IPS DF 19.7 (cell line): ENCODE measurements at regions not wholly inside any gene's neighbourhood (a gene's known extent, or its start where the extent isn't known, plus 50 kb on each side); places are given as distances from the start of the nearest gene placed in this dataset.

Source experiments
- DNase-seq: peaks from one replicate; pipeline ENCODE4 v3.0.0-alpha.2; 2013; ENCODE audit warnings: low read depth, low spot score

DNA sequence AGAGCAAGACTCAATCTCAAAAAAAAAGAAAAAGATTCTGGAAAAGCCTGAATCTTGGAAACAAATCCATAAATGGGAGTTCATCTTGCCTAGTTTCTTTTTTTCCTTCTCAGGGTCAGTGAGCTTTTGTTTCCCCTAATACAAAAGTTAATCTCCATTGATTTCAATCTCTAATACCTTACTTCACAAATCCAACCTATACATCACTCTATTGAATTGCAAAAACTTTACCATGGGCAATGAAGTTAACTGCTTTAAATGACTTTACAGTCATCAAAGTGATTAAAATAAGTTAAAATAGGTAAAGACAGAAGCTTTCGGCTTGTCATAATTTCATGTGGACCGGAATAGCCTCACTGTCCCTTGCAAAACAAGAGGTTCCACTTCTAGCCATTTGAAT, 1012.7 kb upstream of the SEL1L start:
- no peak for DNase-seq

DNA sequence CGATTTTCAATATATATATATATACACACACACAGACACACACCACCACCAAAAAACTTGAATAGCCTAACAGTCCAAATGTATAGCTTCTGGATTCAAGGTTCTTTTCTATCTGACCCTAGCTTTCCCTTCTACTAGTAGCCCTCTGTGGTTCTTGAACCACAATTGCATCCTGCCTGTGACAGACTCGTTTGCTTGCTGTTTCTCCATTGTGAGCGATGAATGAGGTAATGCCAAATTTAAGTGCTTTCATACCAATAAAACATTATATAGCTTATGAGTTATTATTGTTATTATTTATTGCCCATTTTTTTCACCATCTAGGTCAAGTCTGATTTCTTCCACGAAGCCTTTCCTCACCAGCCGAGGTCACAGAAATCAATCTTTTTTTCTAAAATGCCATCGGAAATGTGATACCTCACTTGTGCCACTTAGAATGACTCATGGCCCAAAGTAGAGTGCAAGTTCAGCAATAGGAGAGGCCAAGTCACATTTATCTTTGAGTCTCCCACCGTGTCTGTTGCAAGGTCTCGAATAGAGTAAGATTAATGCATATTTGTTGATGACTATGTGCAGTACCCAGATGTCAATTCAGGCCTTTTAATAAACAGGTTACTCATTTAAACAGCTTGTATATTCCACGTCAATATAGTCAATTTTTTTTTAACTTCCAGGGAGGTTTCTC, 1015.8 kb upstream of the SEL1L start:
- no peak for DNase-seq

DNA sequence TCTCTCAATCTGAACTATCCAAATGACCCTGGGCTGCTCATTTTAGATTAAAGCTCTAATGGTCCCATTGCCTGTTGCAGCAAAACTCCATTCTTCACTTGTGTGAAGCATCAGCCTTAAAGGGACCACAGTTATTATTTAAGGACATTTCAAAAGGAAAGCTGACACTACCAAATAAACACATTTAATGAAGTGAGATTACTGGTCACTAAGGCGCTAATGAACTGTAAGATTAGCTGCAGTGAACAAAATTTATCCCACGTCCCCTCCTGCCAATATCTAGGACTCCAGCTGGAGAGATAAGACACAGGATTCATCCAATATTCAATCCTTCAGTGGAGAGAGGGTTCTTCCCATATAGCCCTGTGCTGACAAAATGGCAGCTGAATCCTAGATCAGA, 1029.2 kb upstream of the SEL1L start:
- DNase-seq: no peak

DNA sequence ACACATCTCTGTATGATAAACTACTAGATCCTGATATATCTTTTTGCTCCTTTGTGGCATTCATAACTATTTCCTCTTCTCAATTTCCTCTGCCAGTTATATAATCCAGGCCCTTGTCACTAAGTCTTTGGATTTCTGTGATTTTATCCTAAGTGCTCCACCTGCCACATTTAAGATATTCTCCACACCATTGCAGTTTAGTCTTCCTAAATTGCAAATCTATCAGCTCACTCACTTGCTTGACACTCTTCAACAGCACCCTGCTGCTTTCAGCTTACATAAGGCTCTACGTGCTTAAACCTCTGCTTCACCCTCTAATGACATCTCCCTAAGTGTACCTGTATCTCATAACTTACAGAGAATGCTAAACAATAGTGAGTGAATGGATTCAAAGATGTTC, 1032.2 kb upstream of the SEL1L start:
- DNase-seq: no peak

DNA sequence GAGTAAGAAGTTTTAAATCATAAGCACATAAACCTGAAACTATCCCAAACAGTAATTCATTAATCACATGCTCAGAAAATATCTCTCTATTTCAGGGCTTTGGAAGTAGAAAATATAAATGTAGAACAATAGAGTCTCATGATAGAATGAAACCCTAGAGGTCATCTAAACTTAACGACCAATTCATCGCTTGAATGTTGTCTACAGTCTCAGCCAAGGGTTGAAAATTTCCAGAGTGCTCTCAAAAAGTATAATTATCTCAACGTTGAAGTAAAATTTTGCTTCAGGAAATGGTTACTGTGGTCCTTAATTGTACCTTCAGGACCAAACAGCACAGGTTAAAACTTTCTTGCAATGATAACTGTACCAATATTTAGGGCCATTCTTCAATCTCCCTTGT, 1053.6 kb upstream of the SEL1L start:
- no peak for DNase-seq

DNA sequence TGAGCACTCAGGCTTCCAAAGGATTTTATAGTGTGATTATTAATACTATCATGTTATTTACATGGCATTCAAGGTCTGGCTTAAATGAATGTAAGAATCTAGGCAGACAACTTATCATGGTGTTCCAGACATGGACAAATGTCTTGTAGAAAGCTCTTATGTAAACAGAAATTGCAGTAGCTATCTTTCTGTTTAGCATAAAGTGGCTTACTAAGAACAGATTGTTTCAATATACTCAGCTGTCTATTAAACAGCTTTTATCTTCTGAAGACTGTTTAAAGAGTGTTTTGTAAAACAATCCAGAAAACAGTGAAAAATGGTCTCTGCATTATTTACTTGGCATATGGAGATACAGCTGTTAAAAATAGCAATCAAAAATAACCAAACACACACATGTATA, 1061.8 kb upstream of the SEL1L start:
- no peak for DNase-seq

DNA sequence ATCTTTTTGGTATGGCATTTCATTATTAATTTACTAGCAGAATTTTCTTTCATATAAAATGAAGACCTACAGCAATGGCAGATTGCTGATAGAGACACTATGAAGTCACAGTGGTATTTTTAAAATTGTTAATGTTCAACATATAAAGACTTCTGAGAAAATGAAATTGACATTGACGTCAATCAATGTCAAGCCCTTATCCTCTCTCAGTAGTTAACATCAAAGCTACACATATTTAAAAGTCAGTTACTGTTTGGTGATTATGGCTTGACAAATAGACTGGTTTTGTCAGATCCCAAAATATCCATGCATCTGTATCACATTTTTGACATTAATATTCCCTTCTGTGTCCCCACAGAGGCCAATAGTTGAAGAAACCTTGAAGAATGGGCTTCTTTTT, 1069.1 kb upstream of the SEL1L start:
- no peak for DNase-seq

DNA sequence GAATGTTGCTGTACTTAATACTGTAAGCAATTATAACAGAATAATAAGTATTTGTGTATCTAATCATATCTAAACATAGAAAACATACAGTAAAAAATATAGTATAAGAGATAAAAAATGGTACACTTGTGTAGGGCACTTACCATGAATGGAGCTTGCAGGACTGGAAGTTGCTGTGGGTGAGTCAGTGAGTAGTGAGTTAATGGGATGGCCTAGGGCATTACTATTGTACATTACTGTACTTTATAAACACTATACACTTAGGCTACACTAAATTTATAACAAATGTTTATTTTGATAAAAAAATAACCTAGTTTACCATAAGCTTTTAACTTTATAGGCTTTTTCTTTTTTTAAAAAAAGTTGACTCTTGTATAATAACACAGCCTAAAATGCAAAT, 1071.2 kb upstream of the SEL1L start:
- DNase-seq: no peak

DNA sequence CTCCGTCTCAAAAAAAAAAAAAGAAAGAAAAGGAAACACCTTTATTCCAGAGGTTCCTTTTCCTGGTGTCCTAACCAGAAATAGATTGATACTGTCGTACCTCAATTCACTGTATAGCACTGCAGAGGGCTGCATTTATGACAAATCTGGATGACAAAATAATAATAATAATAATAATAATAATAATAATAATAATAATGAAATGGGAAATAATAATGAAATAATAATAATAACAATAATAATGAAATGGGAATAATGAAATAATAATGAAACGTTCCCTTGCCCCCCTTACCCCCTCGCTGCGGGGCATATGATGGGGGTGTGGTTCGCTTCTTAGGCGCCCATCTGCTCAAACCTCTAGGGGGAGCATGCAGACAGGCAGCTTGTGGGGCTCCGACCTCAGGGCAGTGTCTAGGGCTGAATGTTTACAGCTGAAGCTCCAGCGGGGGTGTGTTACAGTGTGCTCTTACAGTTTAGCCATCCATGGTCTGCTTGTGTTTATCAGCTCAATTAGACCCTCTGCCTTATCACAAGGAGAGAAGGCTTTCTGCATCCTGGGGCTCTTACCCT, 1088.3 kb upstream of the SEL1L start:
- peak; percentile 3 for DNase-seq

DNA sequence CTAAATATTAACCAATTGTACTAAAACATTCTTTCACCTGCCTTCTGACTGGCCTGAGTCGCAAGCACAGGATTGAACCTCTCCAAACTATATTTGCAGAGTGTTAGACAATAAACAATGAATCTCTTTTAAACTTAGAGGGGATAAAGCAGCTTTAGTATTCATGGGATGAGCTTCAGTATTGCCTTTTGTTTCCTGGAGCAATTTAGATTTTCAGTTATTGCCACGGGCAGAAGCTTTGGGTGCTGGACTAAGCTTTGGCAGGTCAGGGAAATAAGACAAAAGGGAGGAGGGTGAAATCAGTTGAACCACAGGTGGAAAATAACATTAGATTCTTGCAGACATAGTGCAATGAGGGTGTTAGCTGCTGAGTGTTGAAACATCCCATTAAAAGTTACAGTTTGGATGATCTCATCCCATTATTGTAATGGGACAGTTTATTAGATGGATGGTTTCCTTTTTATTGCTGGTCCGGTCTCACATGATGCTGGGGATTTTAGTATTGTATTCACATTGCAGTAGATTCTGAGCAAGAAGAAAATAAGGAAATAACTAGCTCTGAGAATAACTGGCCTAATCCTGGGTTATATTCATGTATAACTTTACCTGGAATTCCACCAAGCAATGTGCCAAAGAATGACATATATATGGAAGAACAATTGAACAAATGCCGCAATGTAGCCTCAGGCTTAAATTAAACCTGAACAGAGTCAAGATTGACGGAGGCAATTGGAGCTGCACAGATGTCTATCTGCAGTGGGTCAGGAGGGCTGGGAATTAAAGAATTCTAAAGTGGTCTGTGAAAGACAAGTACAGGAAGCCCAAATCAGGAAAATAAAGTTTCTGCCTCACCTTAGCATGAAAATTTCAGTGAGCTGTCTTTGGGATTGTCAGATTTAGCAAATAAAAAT, 1092.8 kb upstream of the SEL1L start:
- DNase-seq: no peak

DNA sequence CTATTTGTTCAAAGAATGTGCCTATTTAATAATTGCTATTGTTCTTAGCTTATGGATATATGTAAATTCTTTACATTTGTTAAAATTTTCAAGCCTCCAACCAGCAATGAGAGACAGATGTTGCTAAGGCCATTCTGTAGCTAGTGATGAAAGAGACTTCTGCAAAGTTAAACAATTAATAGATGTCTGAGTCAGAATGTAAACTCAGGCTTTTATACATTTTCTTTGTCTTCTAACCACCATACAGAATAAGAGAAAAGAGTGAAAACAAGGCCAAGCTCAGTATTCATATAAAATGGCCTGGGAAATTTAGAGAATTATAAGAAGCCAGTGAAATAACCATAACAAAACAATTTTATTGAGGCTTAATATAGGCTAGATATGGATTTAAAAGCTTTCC, 1102.3 kb upstream of the SEL1L start:
- DNase-seq: no peak

DNA sequence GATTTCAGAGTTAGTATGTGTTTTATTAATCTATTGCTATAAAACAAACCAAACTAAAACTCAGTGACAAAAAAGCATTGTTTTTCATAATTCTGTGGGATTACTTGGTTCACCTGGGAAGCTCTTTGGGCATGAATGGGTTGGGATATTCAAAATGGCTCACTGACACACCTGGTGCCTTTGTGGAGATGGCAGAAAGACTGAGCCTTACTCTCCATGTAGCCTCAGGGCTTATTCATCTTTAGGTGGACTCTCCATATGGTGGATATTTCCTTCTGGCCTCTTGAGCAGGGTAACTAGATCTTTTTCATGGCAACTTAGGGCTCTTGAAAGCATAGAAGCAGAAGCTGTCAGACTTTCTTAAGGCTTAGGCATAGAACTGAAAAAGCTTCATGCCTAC, 1102.8 kb upstream of the SEL1L start:
- DNase-seq: no peak

DNA sequence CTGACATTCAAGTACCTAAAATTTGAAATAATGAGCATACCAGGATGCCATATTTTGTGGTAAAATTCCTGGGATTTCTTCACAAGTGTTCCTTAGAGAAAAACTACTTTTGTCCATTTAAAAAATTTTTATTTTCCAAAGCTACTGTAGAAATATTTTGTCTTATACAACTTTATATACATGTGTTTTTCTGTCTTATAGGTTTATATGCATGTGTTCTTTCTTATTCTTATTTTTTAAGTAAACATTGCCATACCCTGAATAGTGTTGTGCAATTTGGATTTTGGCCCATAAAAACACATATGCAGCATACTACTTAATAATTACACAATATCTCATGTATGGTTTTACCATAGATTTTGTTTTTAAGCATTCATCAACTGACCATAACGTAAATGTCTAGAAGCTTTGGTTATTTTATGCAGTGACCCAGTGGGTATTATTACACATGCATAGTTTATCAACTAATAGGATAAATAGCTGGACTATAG, 1107.4 kb upstream of the SEL1L start:
- no peak for DNase-seq

DNA sequence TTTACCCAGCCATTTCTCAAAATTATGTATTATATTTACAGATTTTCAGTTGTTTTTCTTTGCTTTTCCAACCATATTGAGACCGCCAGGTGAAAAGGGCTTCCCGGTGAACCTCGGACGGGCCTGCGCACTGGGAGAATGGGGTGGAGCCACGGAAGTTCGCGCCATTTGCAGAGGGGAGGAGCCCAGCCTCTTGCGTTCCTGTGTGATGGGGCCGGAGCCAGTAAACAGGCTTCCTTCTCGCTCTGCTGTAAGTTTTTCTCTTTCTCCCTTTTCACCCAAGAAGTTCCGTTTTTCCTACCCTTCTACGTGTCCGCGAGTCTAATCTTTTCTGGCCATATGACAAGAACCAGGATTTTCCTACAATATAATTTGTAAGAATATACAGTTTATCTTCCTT, 1108.8 kb upstream of the SEL1L start:
- peak; percentile 25 for DNase-seq

DNA sequence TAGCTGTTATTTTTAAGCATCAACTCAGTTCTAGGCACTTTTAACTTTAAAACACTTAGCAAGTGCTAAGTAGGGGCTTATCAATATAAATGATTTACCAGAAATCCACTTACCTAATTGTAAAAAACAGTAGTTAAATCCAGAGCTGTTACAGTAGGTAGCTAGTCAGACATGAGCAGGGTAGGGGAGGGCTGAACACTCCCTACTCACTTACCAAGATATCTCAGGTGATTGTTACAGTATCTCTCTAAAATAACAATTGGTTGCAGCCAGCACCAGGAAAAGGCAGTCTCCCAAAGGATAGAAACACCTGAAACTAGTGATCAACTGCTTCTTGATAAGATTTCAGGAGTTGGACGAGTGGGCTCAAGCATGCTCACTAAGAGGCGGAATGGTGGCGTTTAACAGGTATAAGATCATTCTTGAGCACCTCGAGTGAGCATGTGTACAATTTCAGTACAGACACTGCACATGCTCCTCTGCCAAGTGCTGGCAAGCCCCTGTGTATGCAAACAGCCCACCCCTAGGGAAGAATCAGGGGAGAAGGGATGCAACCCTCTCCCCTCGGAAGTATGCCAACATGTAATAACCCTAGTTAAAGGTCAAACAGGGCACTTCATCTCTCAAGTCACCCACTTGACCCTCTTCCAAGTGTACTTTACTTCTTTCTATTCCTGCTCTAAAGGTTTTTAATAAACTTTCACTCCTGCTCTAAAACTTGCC, 1113.6 kb upstream of the SEL1L start:
- DNase-seq: no peak

DNA sequence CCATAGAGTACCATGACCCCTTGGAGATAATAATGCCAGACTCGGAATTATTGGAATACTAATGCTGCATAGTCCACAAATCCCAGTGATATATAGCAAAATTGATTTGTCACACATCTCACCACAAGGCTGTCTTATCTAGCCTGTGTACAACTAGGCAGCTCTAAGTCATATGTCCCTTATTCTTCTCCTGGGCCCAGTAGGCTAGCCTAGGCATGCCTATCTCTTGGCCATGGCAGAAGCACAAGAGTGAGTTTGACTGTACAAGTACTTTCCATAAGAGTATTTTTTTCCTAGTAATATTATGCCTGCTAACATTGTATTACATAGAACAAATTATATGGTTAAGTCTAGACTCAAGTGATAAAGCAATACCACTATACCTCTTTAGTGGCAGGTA, 1122.1 kb upstream of the SEL1L start:
- DNase-seq: no peak

DNA sequence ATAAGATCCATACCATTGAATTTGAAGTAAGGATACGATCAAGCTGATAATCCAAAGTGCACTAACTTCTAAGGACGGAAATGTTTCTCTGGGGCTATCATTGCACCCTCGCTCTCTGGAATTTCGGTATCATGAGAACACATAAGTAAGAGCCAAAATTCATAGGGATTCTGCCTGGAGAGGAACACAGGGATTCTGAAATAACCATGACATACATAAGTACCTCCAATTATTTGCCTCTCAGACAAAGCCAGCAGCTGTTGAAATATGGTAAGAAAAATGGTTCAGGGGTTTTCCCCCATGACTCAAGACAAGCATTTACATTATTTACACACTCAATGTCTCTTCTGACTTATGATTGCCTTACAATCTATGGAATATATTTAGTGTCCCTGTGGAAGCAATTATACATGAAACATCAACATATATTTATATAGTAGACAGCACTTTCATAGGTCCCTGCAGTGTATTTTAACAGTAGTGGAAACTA, 1123.6 kb upstream of the SEL1L start:
- no peak for DNase-seq

DNA sequence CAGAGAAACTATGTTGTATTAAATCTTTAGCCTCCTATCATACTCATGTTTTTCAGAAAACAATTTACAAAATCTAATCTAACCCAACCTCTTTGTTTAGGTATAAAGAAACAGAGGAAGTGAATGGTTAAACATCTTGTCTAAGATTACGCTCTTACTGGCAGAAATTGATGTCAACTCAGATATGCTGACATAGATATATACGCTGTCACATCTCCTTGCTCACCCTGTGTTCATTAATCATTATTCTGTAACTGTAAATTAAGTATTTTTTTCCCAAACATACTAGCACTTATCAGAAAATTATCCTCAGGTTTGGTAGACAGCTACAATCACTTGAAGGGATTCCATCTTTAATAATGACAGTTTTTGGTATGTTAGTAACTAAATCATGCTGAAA, 1127.6 kb upstream of the SEL1L start:
- no peak for DNase-seq

DNA sequence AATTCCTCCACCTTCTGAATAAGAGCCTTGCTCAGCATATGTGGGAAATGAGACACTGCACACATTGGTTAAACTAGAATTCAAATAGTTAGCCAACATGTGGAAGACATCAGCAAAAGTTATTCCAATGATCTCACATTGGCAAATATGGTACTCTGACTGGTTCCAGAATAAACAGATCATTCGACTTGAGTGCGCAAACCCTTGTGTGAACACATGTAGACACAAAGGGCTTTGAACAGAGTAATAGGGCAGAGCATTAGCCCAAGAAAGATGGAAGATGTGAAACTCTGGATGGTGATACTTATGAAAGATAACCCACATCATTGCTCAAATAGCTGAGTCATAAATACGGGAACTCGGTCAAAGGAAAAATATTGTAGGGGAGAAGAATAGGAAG, 1133.4 kb upstream of the SEL1L start:
- no peak for DNase-seq

DNA sequence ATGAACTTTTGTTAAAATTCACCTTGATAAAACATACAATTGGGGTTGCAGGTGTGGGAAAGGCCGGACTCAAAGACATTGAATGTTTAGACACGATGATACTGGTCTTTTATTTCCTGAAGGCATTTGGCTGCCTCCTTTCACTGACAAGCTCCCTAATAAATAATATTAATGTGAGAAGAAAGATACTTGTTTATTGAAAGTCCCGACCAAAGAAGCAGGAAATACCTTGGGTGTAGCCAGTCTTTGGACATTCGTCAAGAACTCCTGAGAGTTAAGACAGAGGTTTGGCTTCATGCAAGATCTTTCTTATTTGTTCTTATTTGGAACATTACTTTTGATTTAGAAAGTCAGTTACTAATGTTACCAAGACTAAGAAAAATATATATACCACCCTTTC, 1133.8 kb upstream of the SEL1L start:
- DNase-seq: no peak

DNA sequence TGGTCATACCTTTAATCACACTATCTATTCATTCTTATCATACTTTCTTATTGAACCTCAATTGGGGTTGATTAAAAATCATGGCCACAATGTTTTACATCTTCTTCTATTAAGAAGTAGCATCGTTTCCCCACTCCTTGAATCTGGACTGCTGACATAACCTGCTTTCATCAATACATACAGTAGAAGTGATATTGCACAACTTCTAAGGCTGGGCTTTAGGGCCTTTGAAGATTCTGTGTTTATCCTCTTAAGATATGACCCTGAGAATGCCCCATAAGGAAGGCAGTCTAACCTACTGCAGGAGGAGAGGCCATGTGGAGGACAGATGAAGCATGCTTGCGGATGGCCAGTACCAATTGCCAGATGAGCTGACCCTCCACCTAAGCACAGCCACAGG, 1142.8 kb upstream of the SEL1L start:
- no peak for DNase-seq

DNA sequence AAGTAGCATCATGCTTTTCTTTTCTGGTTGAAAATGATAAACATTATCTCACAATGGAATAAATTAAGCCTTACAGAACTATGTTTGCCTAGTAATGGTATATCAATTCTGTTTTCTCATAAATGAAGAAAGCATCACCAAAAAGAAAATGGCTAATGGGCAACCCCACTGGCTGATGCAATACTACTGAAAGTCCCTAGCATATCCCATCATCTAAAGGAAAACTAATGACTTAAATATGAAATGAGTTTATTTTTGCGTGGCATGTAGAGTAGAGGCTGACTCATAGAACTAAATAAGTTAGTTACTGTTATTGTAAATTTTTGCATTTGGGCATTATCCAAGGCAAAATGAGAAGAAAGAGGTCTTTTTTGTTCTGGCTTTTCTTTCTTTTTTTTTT, 1156.3 kb upstream of the SEL1L start:
- no peak for DNase-seq
